H1 (cell line): ENCODE measurements at regions not wholly inside any gene's neighbourhood (a gene's known extent, or its start where the extent isn't known, plus 50 kb on each side); places are given as distances from the start of the nearest gene placed in this dataset.

Experiments
- PHF8 ChIP-seq: fragments of 200-600 bp; sonication (generic); conservative IDR thresholded peaks from 2 replicates; pipeline ENCODE4 v1.7.1; 2012; ENCODE audit warnings: low read depth, mild to moderate bottlenecking, inconsistent platforms, low read length, moderate library complexity

- TF ChIP-seq PHF8: no peak
These were observed 55.7 kb upstream of the ACKR3 start (continued) for GRCh38 chr2:236513956-236514355.
